ENCODE measurements at regions not wholly inside any gene's neighbourhood (a gene's known extent, or its start where the extent isn't known, plus 50 kb on each side); places are given as distances from the start of the nearest gene placed in this dataset.

DNA sequence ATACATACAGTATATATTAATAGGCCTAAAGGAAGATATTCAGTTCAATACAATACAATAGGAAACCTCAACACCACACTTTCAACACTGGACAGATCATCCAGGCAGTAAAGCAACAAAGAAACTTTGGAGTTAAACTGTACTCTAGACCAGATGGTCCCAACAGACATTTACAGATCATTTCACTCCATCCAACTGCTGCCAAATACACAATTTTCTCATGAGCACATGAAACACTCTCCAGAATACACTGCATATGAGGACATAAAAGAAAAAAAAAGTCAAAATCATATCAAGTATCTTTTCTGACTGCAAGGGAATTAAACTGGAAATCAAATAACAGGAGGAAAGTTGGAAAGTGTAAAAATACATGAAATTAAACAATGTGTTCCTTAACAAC lies 607.5 kb upstream of the BRINP3 start:
- dilution Hi-C loops (cut with HindIII; ENCODE audit: low sequenced_read_pairs, unreplicated experiment): no loop called here
- no peaks in the 10 kb centered on the region for H3K9me1 ChIP-seq (ENCODE audit: insufficient read depth, low read length)
- POLR2A ChIA-PET (ENCODE audit: unreplicated experiment): no interaction called here

More for the DNA sequence above, 607.5 kb upstream of the BRINP3 start:
- Histone ChIP-seq H3K27me3 (ENCODE audit: control insufficient read depth, insufficient read depth, low read length) (no peaks in the 10 kb centered on the region), H3K4me2 (ENCODE audit: low read depth, low read length) (no peak overlapping the region), H3K4me3 (ENCODE audit: insufficient read depth, low read depth, low read length) (no peak overlapping the region), H3K79me1 (ENCODE audit: low read depth in 1 of 2, low read length in 2 of 2) (no peaks in the 10 kb centered on the region), H2BK5ac (ENCODE audit: low read depth, low read length, poor library complexity, severe bottlenecking) (no peak overlapping the region), H3K36me3 (ENCODE audit: control insufficient read depth, insufficient read depth, low read length) (no peaks in the 10 kb centered on the region), H3K4ac (ENCODE audit: low read depth, low read length) (no peak overlapping the region), H4K91ac (ENCODE audit: insufficient read depth, low read depth, low read length) (no peak overlapping the region), H3K23ac (ENCODE audit: low read depth, low read length) (no peak overlapping the region), H3K9ac (ENCODE audit: low read depth, low read length) (no peak overlapping the region), H2AFZ (replicated peaks; ENCODE audit: low read length, poor library complexity) (no peak overlapping the region), H4K8ac (ENCODE audit: low read depth in 2 of 2, low read length in 2 of 2) (no peak overlapping the region), H2BK15ac (ENCODE audit: low read depth, low read length) (no peak overlapping the region), H3K9me3 (ENCODE audit: control insufficient read depth, insufficient read depth, low read length) (no peaks in the 10 kb centered on the region), H3K18ac (ENCODE audit: low read depth, low read length) (no peak overlapping the region), H4K5ac (ENCODE audit: low read depth, low read length) (no peak overlapping the region), H2BK120ac (ENCODE audit: low read depth, low read length) (no peak overlapping the region), H3K14ac (replicated peaks; ENCODE audit: low read depth, low read length) (no peak overlapping the region), H3K27ac (ENCODE audit: insufficient read depth, low read length) (no peak overlapping the region), H3K4me1 (ENCODE audit: control insufficient read depth, insufficient read depth, low read length) (no peaks in the 10 kb centered on the region), H3K56ac (ENCODE audit: extremely low read depth, insufficient read depth, low read length) (no peak overlapping the region), H2BK20ac (ENCODE audit: low read depth, low read length) (no peak overlapping the region), H2AK5ac (ENCODE audit: low read depth, low read length) (no peak overlapping the region), H4K20me1 (ENCODE audit: insufficient read depth, low read length) (no peaks in the 10 kb centered on the region), H2AK9ac (replicated peaks; ENCODE audit: low read depth, low read length, poor library complexity) (no peak overlapping the region)
- no peak for TF ChIP-seq NFE2L2 (IDR thresholded peaks at IDR 0.05; ENCODE audit: low read depth, low read length)
- no peak for TF ChIP-seq MAZ (IDR thresholded peaks at IDR 0.05; ENCODE audit: borderline replicate concordance, low read depth, low read length)
- no peak for TF ChIP-seq RFX5 (IDR thresholded peaks at IDR 0.05; ENCODE audit: low read depth, low read length)
- TF ChIP-seq BHLHE40 (IDR thresholded peaks at IDR 0.05; ENCODE audit: low read depth, low read length): no peak
- TF ChIP-seq, protein P1, sequence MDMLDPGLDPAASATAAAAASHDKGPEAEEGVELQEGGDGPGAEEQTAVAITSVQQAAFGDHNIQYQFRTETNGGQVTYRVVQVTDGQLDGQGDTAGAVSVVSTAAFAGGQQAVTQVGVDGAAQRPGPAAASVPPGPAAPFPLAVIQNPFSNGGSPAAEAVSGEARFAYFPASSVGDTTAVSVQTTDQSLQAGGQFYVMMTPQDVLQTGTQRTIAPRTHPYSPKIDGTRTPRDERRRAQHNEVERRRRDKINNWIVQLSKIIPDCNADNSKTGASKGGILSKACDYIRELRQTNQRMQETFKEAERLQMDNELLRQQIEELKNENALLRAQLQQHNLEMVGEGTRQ (IDR thresholded peaks at IDR 0.05; ENCODE audit: low read depth, low read length): no peak
- TF ChIP-seq FOS (IDR thresholded peaks at IDR 0.05; ENCODE audit: low read depth, low read length): no peak
- TF ChIP-seq MXI1 (IDR thresholded peaks at IDR 0.05; ENCODE audit: borderline replicate concordance, low read depth, low read length): no peak
- TF ChIP-seq SMC3 (IDR thresholded peaks at IDR 0.05; ENCODE audit: low read depth, low read length): no peak
- TF ChIP-seq CTCF (conservative IDR thresholded peaks at IDR 0.05; ENCODE audit: low read depth, low read length): no peak
- TF ChIP-seq RCOR1 (IDR thresholded peaks at IDR 0.05; ENCODE audit: insufficient replicate concordance, low read length): no peak
- TF ChIP-seq, protein P2, sequence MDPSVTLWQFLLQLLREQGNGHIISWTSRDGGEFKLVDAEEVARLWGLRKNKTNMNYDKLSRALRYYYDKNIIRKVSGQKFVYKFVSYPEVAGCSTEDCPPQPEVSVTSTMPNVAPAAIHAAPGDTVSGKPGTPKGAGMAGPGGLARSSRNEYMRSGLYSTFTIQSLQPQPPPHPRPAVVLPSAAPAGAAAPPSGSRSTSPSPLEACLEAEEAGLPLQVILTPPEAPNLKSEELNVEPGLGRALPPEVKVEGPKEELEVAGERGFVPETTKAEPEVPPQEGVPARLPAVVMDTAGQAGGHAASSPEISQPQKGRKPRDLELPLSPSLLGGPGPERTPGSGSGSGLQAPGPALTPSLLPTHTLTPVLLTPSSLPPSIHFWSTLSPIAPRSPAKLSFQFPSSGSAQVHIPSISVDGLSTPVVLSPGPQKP (IDR thresholded peaks at IDR 0.05; ENCODE audit: borderline replicate concordance, low read depth, low read length): no peak
- no peak for TF ChIP-seq RAD21 (IDR thresholded peaks at IDR 0.05; ENCODE audit: low read length)
- TF ChIP-seq CEBPB (IDR thresholded peaks at IDR 0.05; ENCODE audit: low read depth, low read length): no peak
- TF ChIP-seq CHD1 (IDR thresholded peaks at IDR 0.05; ENCODE audit: low read depth, low read length): no peak
- TF ChIP-seq MAFK (IDR thresholded peaks at IDR 0.05; ENCODE audit: low read depth, low read length): no peak
- no peak for TF ChIP-seq POLR2A (IDR thresholded peaks at IDR 0.05; ENCODE audit: low read depth, low read length)
- intact Hi-C loops (cut with micrococcal nuclease) (no loop called here), in situ Hi-C loops (cut with MboI; ENCODE audit: low sequenced_read_pairs) (no loop called here)
- no TSS peak for BruUV-seq (replicated peaks)
- ATAC-seq (ENCODE audit: low read depth) (no peak), DNase-seq (no peak)
- CTCF ChIA-PET: no interaction called here

Measured in IMR-90 (cell line).